ENCODE measurements at regions not wholly inside any gene's neighbourhood (a gene's known extent, or its start where the extent isn't known, plus 50 kb on each side); places are given as distances from the start of the nearest gene placed in this dataset.

- TF ChIP-seq CTCF (IDR thresholded peaks at IDR 0.05) (no peak), EP300 (IDR thresholded peaks at IDR 0.05) (no peak), POLR2A (IDR thresholded peaks at IDR 0.05) (no peak), POLR2AphosphoS5 (IDR thresholded peaks at IDR 0.05) (no peak)
- Histone ChIP-seq H3K9me3 (no peaks in the 10 kb centered on the region), H3K4me1 (no peaks in the 10 kb centered on the region), H3K4me3 (no peak overlapping the region), H3K27ac (no peak overlapping the region), H3K27me3 (no peaks in the 10 kb centered on the region), H3K36me3 (no peaks in the 10 kb centered on the region)
- ATAC-seq = no peak
- WGBS, 2 donors (ENCODE audit: low coverage in 1 of 2) = 73 to 86% methylated on average over 4 of the region's 4 CpGs
Measured at GRCh38 chr13:105450784-105451183, 1084.7 kb downstream of the EFNB2 start.

GRCh38 chr13:105448811-105449210 lies 1086.7 kb downstream of the EFNB2 start:
- no peak for ATAC-seq
- Histone ChIP-seq H3K9me3 (no peaks in the 10 kb centered on the region), H3K4me3 (no peak overlapping the region), H3K27ac (no peak overlapping the region), H3K4me1 (no peaks in the 10 kb centered on the region), H3K27me3 (no peaks in the 10 kb centered on the region), H3K36me3 (no peaks in the 10 kb centered on the region)
- no peak for TF ChIP-seq CTCF (IDR thresholded peaks at IDR 0.05)
- 67 to 91% methylated on average over 1 of the region's 1 CpG for WGBS, 2 donors (ENCODE audit: low coverage in 1 of 2)

GRCh38 chr13:105446197-105446596 lies 1089.3 kb downstream of the EFNB2 start:
- no peak overlapping the region for H3K4me3 ChIP-seq
- no peak for ATAC-seq

GRCh38 chr13:105445796-105446195 lies 1089.7 kb downstream of the EFNB2 start:
- Histone ChIP-seq H3K9me3 (no peaks in the 10 kb centered on the region), H3K4me3 (no peak overlapping the region)
- no peak for ATAC-seq

More at GRCh38 chr13:105446197-105446596, 1089.3 kb downstream of the EFNB2 start:
- WGBS, 2 donors (ENCODE audit: low coverage in 1 of 2) = 36 to 49% methylated on average over 4 of the region's 4 CpGs
- Histone ChIP-seq H3K36me3 (no peaks in the 10 kb centered on the region), H3K27me3 (no peaks in the 10 kb centered on the region), H3K4me1 (peaks cover 0 to 15% (median 0%) of the 10 kb centered on the region in 3 donors), H3K9me3 (no peaks in the 10 kb centered on the region), H3K27ac (no peak overlapping the region)
- TF ChIP-seq POLR2A (IDR thresholded peaks at IDR 0.05) = no peak
- TF ChIP-seq POLR2AphosphoS5 (IDR thresholded peaks at IDR 0.05) = no peak
- no peak for TF ChIP-seq EP300 (IDR thresholded peaks at IDR 0.05)
- TF ChIP-seq CTCF (IDR thresholded peaks at IDR 0.05) = no peak

GRCh38 chr13:105442949-105443699 lies 1092.3 kb downstream of the EFNB2 start:
- no peaks in the 10 kb centered on the region for H3K36me3 ChIP-seq
- peak; percentile 81 for ATAC-seq
- H3K27me3 ChIP-seq = no peaks in the 10 kb centered on the region
- H3K4me3 ChIP-seq = no peak overlapping the region
- H3K4me1 ChIP-seq = peaks cover 0 to 19% (median 0%) of the 10 kb centered on the region in 3 donors
- WGBS, 2 donors (ENCODE audit: low coverage in 1 of 2) = 22 to 29% methylated on average over 3 of the region's 3 CpGs
- H3K9me3 ChIP-seq = no peaks in the 10 kb centered on the region
- peak overlapping the region; percentile 13 to 60 (median 43) for H3K27ac ChIP-seq
- TF ChIP-seq EP300 (IDR thresholded peaks at IDR 0.05) (no peak), CTCF (IDR thresholded peaks at IDR 0.05) (no peak), POLR2A (IDR thresholded peaks at IDR 0.05) (no peak), POLR2AphosphoS5 (IDR thresholded peaks at IDR 0.05) (peak; percentile 75)

More at GRCh38 chr13:105445796-105446195, 1089.7 kb downstream of the EFNB2 start:
- H3K27ac ChIP-seq = no peak overlapping the region
- no peaks in the 10 kb centered on the region for H3K36me3 ChIP-seq
- WGBS, 2 donors (ENCODE audit: low coverage in 1 of 2) = 47 to 78% methylated on average over 3 to 4 of the region's 4 CpGs
- peaks cover 0 to 19% (median 0%) of the 10 kb centered on the region in 3 donors for H3K4me1 ChIP-seq
- H3K27me3 ChIP-seq = no peaks in the 10 kb centered on the region
- TF ChIP-seq POLR2A (IDR thresholded peaks at IDR 0.05) = no peak
- TF ChIP-seq POLR2AphosphoS5 (IDR thresholded peaks at IDR 0.05) = no peak

Measured in gastroesophageal sphincter (tissue), 4 donors.